HT1080 (cell line): ENCODE measurements at regions not wholly inside any gene's neighbourhood (a gene's known extent, or its start where the extent isn't known, plus 50 kb on each side); places are given as distances from the start of the nearest gene placed in this dataset. TPM values are rescaled to one million over a fixed set of nuclear protein-coding genes. Genes with fewer than 3 reads are reported as not detected.

ENCODE experiments used
- DNase-seq: peaks from one replicate; pipeline ENCODE4 v3.0.0-alpha.2; 2015; ENCODE audit warnings: low read depth
- small RNA-seq: library from RNA; depleted of rRNA; stranded (forward); fragments of <200 nt; gene quantifications from one replicate; pipeline ENCODE3, GENCODE V24; 2014

- DNase-seq, result no peak
Measured at GRCh38 chr5:33362915-33363314, 77.8 kb upstream of the TARS1 start.

- DNase-seq, result no peak
Measured at GRCh38 chr5:33363537-33363936, 77.2 kb upstream of the TARS1 start.

- DNase-seq, result no peak
Measured at GRCh38 chr5:33364406-33364805, 76.4 kb upstream of the TARS1 start.

- peak; percentile 8 for DNase-seq
Measured at GRCh38 chr5:33367416-33367815, 73.3 kb upstream of the TARS1 start.

- peak; percentile 83 for DNase-seq
Measured at GRCh38 chr5:33369485-33370465, 71.0 kb upstream of the TARS1 start.

GRCh38 chr5:33370466-33370859, 70.3 kb upstream of the TARS1 start:
- DNase-seq, result no peak

- no peak for DNase-seq
Measured at GRCh38 chr5:33371660-33372059, 69.1 kb upstream of the TARS1 start.

- no peak for DNase-seq
Measured at GRCh38 chr5:33372721-33373472, 67.9 kb upstream of the TARS1 start.

GRCh38 chr5:33375900-33376299, 64.9 kb upstream of the TARS1 start:
- DNase-seq, result no peak

GRCh38 chr5:33379757-33380156, 61.0 kb upstream of the TARS1 start:
- peak; percentile 37 for DNase-seq

- DNase-seq, result no peak
Measured at GRCh38 chr5:33381243-33381642, 59.5 kb upstream of the TARS1 start.

Small RNA genes in the stretch of these regions (small RNA-seq; reads per million reads assigned to genes)
- gene AC010343.2, result not detected
- not detected for gene AC025459.1
